ENCODE measurements at regions not wholly inside any gene's neighbourhood (a gene's known extent, or its start where the extent isn't known, plus 50 kb on each side); places are given as distances from the start of the nearest gene placed in this dataset.

GRCh38 chr1:157325220-157325619 lies 187.0 kb upstream of the ETV3 start:
- TF ChIP-seq, protein P1, sequence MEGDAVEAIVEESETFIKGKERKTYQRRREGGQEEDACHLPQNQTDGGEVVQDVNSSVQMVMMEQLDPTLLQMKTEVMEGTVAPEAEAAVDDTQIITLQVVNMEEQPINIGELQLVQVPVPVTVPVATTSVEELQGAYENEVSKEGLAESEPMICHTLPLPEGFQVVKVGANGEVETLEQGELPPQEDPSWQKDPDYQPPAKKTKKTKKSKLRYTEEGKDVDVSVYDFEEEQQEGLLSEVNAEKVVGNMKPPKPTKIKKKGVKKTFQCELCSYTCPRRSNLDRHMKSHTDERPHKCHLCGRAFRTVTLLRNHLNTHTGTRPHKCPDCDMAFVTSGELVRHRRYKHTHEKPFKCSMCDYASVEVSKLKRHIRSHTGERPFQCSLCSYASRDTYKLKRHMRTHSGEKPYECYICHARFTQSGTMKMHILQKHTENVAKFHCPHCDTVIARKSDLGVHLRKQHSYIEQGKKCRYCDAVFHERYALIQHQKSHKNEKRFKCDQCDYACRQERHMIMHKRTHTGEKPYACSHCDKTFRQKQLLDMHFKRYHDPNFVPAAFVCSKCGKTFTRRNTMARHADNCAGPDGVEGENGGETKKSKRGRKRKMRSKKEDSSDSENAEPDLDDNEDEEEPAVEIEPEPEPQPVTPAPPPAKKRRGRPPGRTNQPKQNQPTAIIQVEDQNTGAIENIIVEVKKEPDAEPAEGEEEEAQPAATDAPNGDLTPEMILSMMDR (IDR thresholded peaks at IDR 0.05) = no peak
- no peak for TF ChIP-seq POLR2AphosphoS5 (IDR thresholded peaks at IDR 0.05)

Data from prostate gland (tissue), 2 donors.